ENCODE measurements at regions not wholly inside any gene's neighbourhood (a gene's known extent, or its start where the extent isn't known, plus 50 kb on each side); places are given as distances from the start of the nearest gene placed in this dataset.

GRCh38 chr4:20026456-20026855, 225.2 kb upstream of the SLIT2 start:
- TF ChIP-seq, protein P1, sequence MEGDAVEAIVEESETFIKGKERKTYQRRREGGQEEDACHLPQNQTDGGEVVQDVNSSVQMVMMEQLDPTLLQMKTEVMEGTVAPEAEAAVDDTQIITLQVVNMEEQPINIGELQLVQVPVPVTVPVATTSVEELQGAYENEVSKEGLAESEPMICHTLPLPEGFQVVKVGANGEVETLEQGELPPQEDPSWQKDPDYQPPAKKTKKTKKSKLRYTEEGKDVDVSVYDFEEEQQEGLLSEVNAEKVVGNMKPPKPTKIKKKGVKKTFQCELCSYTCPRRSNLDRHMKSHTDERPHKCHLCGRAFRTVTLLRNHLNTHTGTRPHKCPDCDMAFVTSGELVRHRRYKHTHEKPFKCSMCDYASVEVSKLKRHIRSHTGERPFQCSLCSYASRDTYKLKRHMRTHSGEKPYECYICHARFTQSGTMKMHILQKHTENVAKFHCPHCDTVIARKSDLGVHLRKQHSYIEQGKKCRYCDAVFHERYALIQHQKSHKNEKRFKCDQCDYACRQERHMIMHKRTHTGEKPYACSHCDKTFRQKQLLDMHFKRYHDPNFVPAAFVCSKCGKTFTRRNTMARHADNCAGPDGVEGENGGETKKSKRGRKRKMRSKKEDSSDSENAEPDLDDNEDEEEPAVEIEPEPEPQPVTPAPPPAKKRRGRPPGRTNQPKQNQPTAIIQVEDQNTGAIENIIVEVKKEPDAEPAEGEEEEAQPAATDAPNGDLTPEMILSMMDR (IDR thresholded peaks at IDR 0.05 in 4 of 5, conservative IDR thresholded peaks at IDR 0.05 in 1 of 5) = no peak
- TF ChIP-seq POLR2A (IDR thresholded peaks at IDR 0.05) = no peak

Data from gastrocnemius medialis (tissue), 4 donors.